NT2/D1 (cell line): ENCODE measurements at regions not wholly inside any gene's neighbourhood (a gene's known extent, or its start where the extent isn't known, plus 50 kb on each side); places are given as distances from the start of the nearest gene placed in this dataset.
"Not testable (repeated sequence)": the region's sequence is repeated elsewhere in the genome, so short reads cannot be mapped to it uniquely, and the experiment has no call there.

Experiments used
- YY1 ChIP-seq: IDR thresholded peaks from 2 replicates; pipeline ENCODE4 v1.6.1; 2011; ENCODE audit not compliant: insufficient read length, insufficient read depth
- ZNF274 ChIP-seq: IDR thresholded peaks from 2 replicates; pipeline ENCODE4 v1.6.1; 2011; ENCODE audit warnings: mild to moderate bottlenecking, low read depth, low read length

DNA sequence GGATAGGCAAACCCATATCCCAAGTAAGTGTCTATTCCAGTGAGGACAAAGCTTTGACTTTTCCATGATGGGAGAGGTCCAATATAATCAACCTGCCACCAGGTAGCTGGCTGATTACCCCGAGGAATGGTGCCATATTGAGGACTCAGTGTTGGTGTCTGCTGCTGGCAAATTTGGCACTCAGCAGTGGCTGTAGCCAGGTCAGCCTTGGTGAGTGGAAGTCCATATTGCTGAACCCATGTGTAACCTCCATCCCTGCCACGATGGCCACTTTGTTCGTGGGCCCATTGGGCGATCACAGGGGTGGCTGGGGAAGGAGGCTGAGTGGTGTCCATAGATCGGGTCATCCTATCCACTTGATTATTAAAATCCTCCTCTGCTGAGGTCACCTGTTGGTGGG is 65.5 kb upstream of the CFAP126 start:
- TF ChIP-seq YY1, ZNF274: not testable (repeated sequence)
